ENCODE measurements at regions not wholly inside any gene's neighbourhood (a gene's known extent, or its start where the extent isn't known, plus 50 kb on each side); places are given as distances from the start of the nearest gene placed in this dataset.
A peak's percentile ranks its signal among the peaks of the same experiment; 100 is the strongest.

- Mint-ChIP-seq H3K4me1 (no peaks in the 10 kb centered on the region), H3K27ac (no peak overlapping the region)
- TF ChIP-seq MAX (CRISPR knock-in tag; IDR thresholded peaks at IDR 0.05) (0 out of 2 replicates have a peak, but pooled peaks have one; percentile 26), ZNF232 (CRISPR knock-in tag; IDR thresholded peaks at IDR 0.05) (no peak)
Measured at GRCh38 chr11:128215238-128215882, 372.0 kb downstream of the ETS1 start.

GRCh38 chr11:128214263-128214662, 373.1 kb downstream of the ETS1 start:
- Mint-ChIP-seq H3K9me3 (peaks cover 45% of the 10 kb centered on the region), H3K27ac (no peak overlapping the region), H3K36me3 (peaks cover 32% of the 10 kb centered on the region), H3K4me1 (no peaks in the 10 kb centered on the region), H3K27me3 (ENCODE audit: low read depth) (no peaks in the 10 kb centered on the region), H3K4me3 (no peak overlapping the region)
- ATAC-seq = no peak
- DNase-seq (ENCODE audit: low spot score) = no peak
- ChIA-PET CTCF (no interaction called here), POLR2A (no interaction called here)
- no peak for TF ChIP-seq CDX4 (CRISPR knock-in tag; IDR thresholded peaks at IDR 0.05; ENCODE audit: borderline replicate concordance)
- no peak for TF ChIP-seq OVOL2 (CRISPR knock-in tag; IDR thresholded peaks at IDR 0.05; ENCODE audit: borderline replicate concordance)
- TF ChIP-seq ZBTB43 (CRISPR knock-in tag; IDR thresholded peaks at IDR 0.05) = no peak

More at GRCh38 chr11:128215238-128215882, 372.0 kb downstream of the ETS1 start:
- CTCF ChIA-PET = no interaction called here
- Mint-ChIP-seq H3K4me3 (no peak overlapping the region), H3K36me3 (peaks cover 32% of the 10 kb centered on the region), H3K27me3 (ENCODE audit: low read depth) (no peaks in the 10 kb centered on the region), H3K9me3 (peaks cover 45% of the 10 kb centered on the region)
- POLR2A ChIA-PET = no interaction called here
- DNase-seq (ENCODE audit: low spot score) (no peak), ATAC-seq (no peak)

GRCh38 chr11:128213461-128213860, 373.9 kb downstream of the ETS1 start:
- H3K36me3 Mint-ChIP-seq = peaks cover 32% of the 10 kb centered on the region
- CTCF ChIA-PET = no interaction called here

More at GRCh38 chr11:128213461-128213860, 373.9 kb downstream of the ETS1 start:
- Mint-ChIP-seq H3K27ac (no peak overlapping the region), H3K27me3 (ENCODE audit: low read depth) (no peaks in the 10 kb centered on the region), H3K4me3 (no peak overlapping the region), H3K9me3 (peaks cover 45% of the 10 kb centered on the region), H3K4me1 (no peaks in the 10 kb centered on the region)
- DNase-seq (ENCODE audit: low spot score) = no peak
- no peak for TF ChIP-seq CBFB (CRISPR knock-in tag; IDR thresholded peaks at IDR 0.05; ENCODE audit: low read depth)
- TF ChIP-seq SMAD3 (CRISPR knock-in tag; IDR thresholded peaks at IDR 0.05; ENCODE audit: borderline replicate concordance) = no peak
- TF ChIP-seq ZNF416 (CRISPR knock-in tag; IDR thresholded peaks at IDR 0.05) = no peak
- TF ChIP-seq MAX (CRISPR knock-in tag; IDR thresholded peaks at IDR 0.05) = no peak
- TF ChIP-seq USF2 (CRISPR knock-in tag; IDR thresholded peaks at IDR 0.05) = no peak
- TF ChIP-seq NFATC4 (CRISPR knock-in tag; IDR thresholded peaks at IDR 0.05) = no peak
- TF ChIP-seq CTCF (IDR thresholded peaks at IDR 0.05) = no peak
- TF ChIP-seq KAT7 (CRISPR knock-in tag; IDR thresholded peaks at IDR 0.05; ENCODE audit: borderline replicate concordance) = no peak
- ATAC-seq = no peak
- POLR2A ChIA-PET = no interaction called here

Data from WTC11 (cell line).